SK-N-SH (cell line): ENCODE measurements at regions not wholly inside any gene's neighbourhood (a gene's known extent, or its start where the extent isn't known, plus 50 kb on each side); places are given as distances from the start of the nearest gene placed in this dataset.

Experiments
- CTCF ChIA-PET: fragments of 300-600, 350-600 bp; formaldehyde crosslinking; extraction: SDS; loops from one replicate; lab custom pipeline; 2021; lab: Yijun Ruan, JAX
- POLR2A ChIA-PET: fragments of 350-600 bp; sonication (Branson Sonifier 250); formaldehyde crosslinking; extraction: SDS; loops from one replicate; lab custom pipeline; 2020; ENCODE audit warnings: antibody characterized with exemption, inconsistent platforms; lab: Yijun Ruan, JAX
- DNase-seq: peaks from one replicate; pipeline ENCODE4 v3.0.0; 2012
- H2AFZ ChIP-seq: fragments of 200-600 bp; sonication (generic); 2 replicates; pipeline ENCODE4 v1.8.1; 2016; ENCODE audit warnings: antibody characterized with exemption, mild to moderate bottlenecking, low read depth
- H3F3A ChIP-seq: fragments of 200-600 bp; sonication (generic); replicated peaks from 2 replicates; pipeline ENCODE3; 2016; ENCODE audit warnings: antibody characterized with exemption, mild to moderate bottlenecking; ENCODE audit not compliant: insufficient read depth
- H3K27ac ChIP-seq, 2 experiments: fragments of 200-500 bp in 1 of 2; fragments of 200-600 bp in 1 of 2; sonication (Bioruptor generic) in 1 of 2; sonication (generic), shearing (Covaris generic) in 1 of 2; 2 replicates each; pipeline versions ENCODE4 v1.5.1 to v1.6.1; 2014 to 2016; ENCODE audit warnings: low read depth in 2 of 2, inconsistent platforms in 1 of 2, low read length in 1 of 2, mild to moderate bottlenecking in 1 of 2, mixed read lengths in 1 of 2
- H3K27me3 ChIP-seq: fragments of 200-600 bp; sonication (generic), shearing (Covaris generic); 2 replicates; pipeline ENCODE4 v1.6.1; 2016; ENCODE audit warnings: mixed run types; ENCODE audit not compliant: insufficient read depth
- H3K36me3 ChIP-seq, 2 experiments: fragments of 200-500 bp in 1 of 2; fragments of 200-600 bp in 1 of 2; sonication (Bioruptor generic) in 1 of 2; sonication (generic) in 1 of 2; replicated peaks in 1 of 2; 2 replicates each; pipeline versions ENCODE3 to v1.5.1; 2014 to 2016; ENCODE audit warnings: low read length in 1 of 2, mild to moderate bottlenecking in 1 of 2; ENCODE audit not compliant: insufficient read depth in 2 of 2, control insufficient read depth in 1 of 2
- H3K4me1 ChIP-seq, 2 experiments: fragments of 200-500 bp in 1 of 2; fragments of 200-600 bp in 1 of 2; sonication (Bioruptor generic) in 1 of 2; sonication (generic), shearing (Covaris generic) in 1 of 2; 2 replicates each; pipeline versions ENCODE4 v1.5.1 to v1.6.1; 2014 to 2016; ENCODE audit warnings: low read depth in 1 of 2, low read length in 1 of 2, mixed run types in 1 of 2; ENCODE audit not compliant: insufficient read depth in 2 of 2, control insufficient read depth in 1 of 2
- H3K4me2 ChIP-seq: fragments of 200-600 bp; sonication (generic), shearing (Covaris generic); 2 replicates; pipeline ENCODE4 v1.6.1; 2017; ENCODE audit warnings: mixed run types
- H3K4me3 ChIP-seq, 2 experiments: fragments of 200-500 bp in 1 of 2; fragments of 200-600 bp in 1 of 2; sonication (Bioruptor generic) in 1 of 2; sonication (generic), shearing (Covaris generic) in 1 of 2; 2 replicates each; pipeline versions ENCODE4 v1.5.1 to v1.8.1; 2014 to 2016; ENCODE audit warnings: low read depth in 2 of 2, inconsistent platforms in 1 of 2, low read length in 1 of 2, mild to moderate bottlenecking in 1 of 2, mixed read lengths in 1 of 2, moderate library complexity in 1 of 2
- H3K79me2 ChIP-seq: fragments of 200-600 bp; sonication (generic); 2 replicates; pipeline ENCODE4 v1.8.1; 2017; ENCODE audit warnings: mild to moderate bottlenecking; ENCODE audit not compliant: insufficient read depth
- H3K9ac ChIP-seq: fragments of 200-600 bp; sonication (generic); 2 replicates; pipeline ENCODE4 v1.6.1; 2017; ENCODE audit warnings: mixed run types
- H3K9me2 ChIP-seq: fragments of 200-600 bp; sonication (generic); 2 replicates; pipeline ENCODE4 v1.6.1; 2017; ENCODE audit warnings: mixed run types
- H3K9me3 ChIP-seq: fragments of 200-600 bp; sonication (generic); 2 replicates; pipeline ENCODE4 v1.6.1; 2017; ENCODE audit warnings: mixed run types, mild to moderate bottlenecking, moderate library complexity
- H4K20me1 ChIP-seq: fragments of 200-600 bp; sonication (generic); 2 replicates; pipeline ENCODE4 v1.6.1; 2017; ENCODE audit warnings: mild to moderate bottlenecking, mixed run types; ENCODE audit not compliant: insufficient read depth
- CHD2 ChIP-seq: fragments of 150-350 bp; IDR thresholded peaks from 2 replicates; pipeline ENCODE4 v1.6.1; 2018; ENCODE audit warnings: low read length; ENCODE audit not compliant: partially characterized antibody
- CTCF ChIP-seq: fragments of 200-600 bp; sonication (generic); IDR thresholded peaks from 2 replicates; pipeline ENCODE4 v1.6.1; 2017; ENCODE audit warnings: antibody characterized with exemption, mild to moderate bottlenecking, moderate library complexity
- FOXJ3 ChIP-seq: sonication (generic); formaldehyde crosslinking; IDR thresholded peaks from 2 replicates; pipeline ENCODE4 v1.5.1; 2020; ENCODE audit warnings: mild to moderate bottlenecking, missing genetic modification reagents
- FOXM1 ChIP-seq: IDR thresholded peaks from 2 replicates; pipeline ENCODE4 v1.4.0; 2012; ENCODE audit warnings: low read depth, mild to moderate bottlenecking
- GABPA ChIP-seq: IDR thresholded peaks from 2 replicates; pipeline ENCODE4 v1.4.0; 2012; ENCODE audit warnings: low read depth, mild to moderate bottlenecking
- GATA2 ChIP-seq: sonication (generic); formaldehyde crosslinking; IDR thresholded peaks from 2 replicates; pipeline ENCODE4 v1.5.0; 2020; ENCODE audit warnings: mild to moderate bottlenecking, missing genetic modification reagents
- JUND ChIP-seq: IDR thresholded peaks from 2 replicates; pipeline ENCODE4 v1.4.0; 2012
- MAX ChIP-seq: IDR thresholded peaks from 2 replicates; pipeline ENCODE4 v1.4.0; 2012; ENCODE audit warnings: low read depth
- MXI1 ChIP-seq: IDR thresholded peaks from 2 replicates; pipeline ENCODE4 v1.6.1; 2012; ENCODE audit warnings: mild to moderate bottlenecking, low read depth, low read length, improper control_type of control experiment
- NFIC ChIP-seq: IDR thresholded peaks from 2 replicates; pipeline ENCODE4 v1.4.0; 2012; ENCODE audit warnings: borderline replicate concordance
- NRF1 ChIP-seq: IDR thresholded peaks from 2 replicates; pipeline ENCODE4 v1.6.1; 2012; ENCODE audit warnings: low read depth, mild to moderate bottlenecking, low read length
- POLR2AphosphoS5 ChIP-seq: IDR thresholded peaks from 2 replicates; pipeline ENCODE4 v1.6.1; 2012; ENCODE audit warnings: low read depth, low read length
- RAD21 ChIP-seq: IDR thresholded peaks from 2 replicates; pipeline ENCODE4 v1.6.1; 2012; ENCODE audit warnings: mild to moderate bottlenecking, low read length
- RFX5 ChIP-seq: IDR thresholded peaks from 2 replicates; pipeline ENCODE4 v1.6.1; 2012; ENCODE audit warnings: mild to moderate bottlenecking, improper control_type of control experiment, low read length
- SIN3A ChIP-seq: IDR thresholded peaks from 2 replicates; pipeline ENCODE4 v1.6.1; 2012; ENCODE audit warnings: low read depth, mild to moderate bottlenecking, low read length, moderate library complexity, borderline replicate concordance
- SMC3 ChIP-seq: IDR thresholded peaks from 2 replicates; pipeline ENCODE4 v1.6.1; 2012; ENCODE audit warnings: low read depth, low read length, improper control_type of control experiment
- TAF1 ChIP-seq: IDR thresholded peaks from 2 replicates; pipeline ENCODE4 v1.6.1; 2012; ENCODE audit warnings: low read depth, mild to moderate bottlenecking, low read length, moderate library complexity, borderline replicate concordance
- TEAD4 ChIP-seq: IDR thresholded peaks from 2 replicates; pipeline ENCODE4 v1.4.0; 2012; ENCODE audit warnings: mild to moderate bottlenecking, borderline replicate concordance; ENCODE audit not compliant: insufficient read depth
- USF1 ChIP-seq: IDR thresholded peaks from 2 replicates; pipeline ENCODE4 v1.4.0; 2012; ENCODE audit warnings: low read depth, borderline replicate concordance
- YY1 ChIP-seq: IDR thresholded peaks from 2 replicates; pipeline ENCODE4 v1.4.0; 2012; ENCODE audit warnings: low read depth, mild to moderate bottlenecking
- WGBS: methylation state at CpG from one replicate; pipeline ENCODE4 v1.1.6; 2017; ENCODE audit warnings: low lambda C conversion rate; 5-methylcytosine and 5-hydroxymethylcytosine counted together
- TF ChIP-seq, protein P1 (sequence below): IDR thresholded peaks from 2 replicates; pipeline ENCODE4 v1.6.1; 2012; ENCODE audit warnings: mild to moderate bottlenecking, low read depth, low read length, moderate library complexity

DNA sequence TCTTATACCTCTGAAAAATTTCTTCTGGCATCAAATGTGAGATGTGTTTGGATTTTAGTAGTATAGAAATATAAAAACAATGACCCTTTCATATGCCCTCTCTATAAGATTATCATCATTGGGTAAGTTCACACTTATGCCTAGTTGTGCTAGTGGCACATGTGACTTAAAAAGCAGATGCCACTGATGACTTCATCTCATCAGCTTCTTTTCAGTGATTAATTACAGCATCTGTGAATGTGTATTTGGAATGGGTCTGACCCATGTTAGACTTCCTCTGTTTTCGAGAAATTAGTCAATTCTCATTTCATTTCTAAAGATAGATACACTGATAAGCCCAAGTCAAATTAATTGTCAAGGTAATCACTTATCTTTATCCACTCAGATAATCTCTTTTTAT, 698.7 kb downstream of the GABRG1 start (continued):
- TF ChIP-seq, protein P1, sequence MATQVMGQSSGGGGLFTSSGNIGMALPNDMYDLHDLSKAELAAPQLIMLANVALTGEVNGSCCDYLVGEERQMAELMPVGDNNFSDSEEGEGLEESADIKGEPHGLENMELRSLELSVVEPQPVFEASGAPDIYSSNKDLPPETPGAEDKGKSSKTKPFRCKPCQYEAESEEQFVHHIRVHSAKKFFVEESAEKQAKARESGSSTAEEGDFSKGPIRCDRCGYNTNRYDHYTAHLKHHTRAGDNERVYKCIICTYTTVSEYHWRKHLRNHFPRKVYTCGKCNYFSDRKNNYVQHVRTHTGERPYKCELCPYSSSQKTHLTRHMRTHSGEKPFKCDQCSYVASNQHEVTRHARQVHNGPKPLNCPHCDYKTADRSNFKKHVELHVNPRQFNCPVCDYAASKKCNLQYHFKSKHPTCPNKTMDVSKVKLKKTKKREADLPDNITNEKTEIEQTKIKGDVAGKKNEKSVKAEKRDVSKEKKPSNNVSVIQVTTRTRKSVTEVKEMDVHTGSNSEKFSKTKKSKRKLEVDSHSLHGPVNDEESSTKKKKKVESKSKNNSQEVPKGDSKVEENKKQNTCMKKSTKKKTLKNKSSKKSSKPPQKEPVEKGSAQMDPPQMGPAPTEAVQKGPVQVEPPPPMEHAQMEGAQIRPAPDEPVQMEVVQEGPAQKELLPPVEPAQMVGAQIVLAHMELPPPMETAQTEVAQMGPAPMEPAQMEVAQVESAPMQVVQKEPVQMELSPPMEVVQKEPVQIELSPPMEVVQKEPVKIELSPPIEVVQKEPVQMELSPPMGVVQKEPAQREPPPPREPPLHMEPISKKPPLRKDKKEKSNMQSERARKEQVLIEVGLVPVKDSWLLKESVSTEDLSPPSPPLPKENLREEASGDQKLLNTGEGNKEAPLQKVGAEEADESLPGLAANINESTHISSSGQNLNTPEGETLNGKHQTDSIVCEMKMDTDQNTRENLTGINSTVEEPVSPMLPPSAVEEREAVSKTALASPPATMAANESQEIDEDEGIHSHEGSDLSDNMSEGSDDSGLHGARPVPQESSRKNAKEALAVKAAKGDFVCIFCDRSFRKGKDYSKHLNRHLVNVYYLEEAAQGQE = no peak
- TF ChIP-seq NRF1 (no peak), SMC3 (no peak), CTCF (no peak), CHD2 (no peak), RAD21 (no peak), POLR2AphosphoS5 (no peak), YY1 (no peak)

- H3K4me1 ChIP-seq = no peaks in the 10 kb centered on the region
- H3K9ac ChIP-seq = no peak overlapping the region
- no peaks in the 10 kb centered on the region for H3K9me2 ChIP-seq
- no peaks in the 10 kb centered on the region for H3K27me3 ChIP-seq
- no peak overlapping the region for H3K4me2 ChIP-seq
- H3K36me3 ChIP-seq = no peaks in the 10 kb centered on the region
- H3K9me3 ChIP-seq = no peaks in the 10 kb centered on the region
- no peak for TF ChIP-seq FOXM1
- no peak for TF ChIP-seq GABPA
- TF ChIP-seq TAF1 = no peak
- TF ChIP-seq, protein P1 = no peak
- TF ChIP-seq JUND = no peak
- no peak for TF ChIP-seq USF1
- TF ChIP-seq RFX5 = no peak
- TF ChIP-seq MAX = no peak
- no peak for TF ChIP-seq GATA2
- no peak for TF ChIP-seq FOXJ3
- no peak for TF ChIP-seq MXI1
- no peak for TF ChIP-seq NFIC
- TF ChIP-seq TEAD4 = no peak
- TF ChIP-seq SIN3A = no peak
- CTCF ChIA-PET = no interaction called here
- no peak overlapping the region for H3K4me3 ChIP-seq
- 33% methylated on average over 3 of the region's 3 CpGs for whole genome bisulfite sequencing
- H3F3A ChIP-seq = no peaks in the 10 kb centered on the region
- no peaks in the 10 kb centered on the region for H3K79me2 ChIP-seq
- H3K27ac ChIP-seq = no peak overlapping the region
- H2AFZ ChIP-seq = no peak overlapping the region
- no peak for DNase-seq
- H4K20me1 ChIP-seq = no peaks in the 10 kb centered on the region
- POLR2A ChIA-PET = no interaction called here
Observed at GRCh38 chr4:45423896-45424295, 697.5 kb upstream of the GNPDA2 start.
